GM13976 (cell line): ENCODE measurements at regions not wholly inside any gene's neighbourhood (a gene's known extent, or its start where the extent isn't known, plus 50 kb on each side); places are given as distances from the start of the nearest gene placed in this dataset.

ENCODE experiments used
- DNase-seq: peaks from one replicate; pipeline ENCODE4 v3.0.0; 2012; ENCODE audit warnings: low spot score
- CTCF ChIP-seq: IDR thresholded peaks from 2 replicates; pipeline ENCODE4 v1.5.1; 2012; ENCODE audit warnings: borderline replicate concordance, mild to moderate bottlenecking; ENCODE audit not compliant: insufficient read depth; ENCODE audit errors: extremely low read depth, missing control alignments, control extremely low read depth
- in situ Hi-C: fragments of 300-500 bp; cut with MboI; formaldehyde crosslinking; loops from one replicate; pipeline ENCODE4 v1.12.0; 2022; ENCODE audit warnings: low sequenced_read_pairs, mixed read lengths, inconsistent platforms; ENCODE audit not compliant: unreplicated experiment

- in situ Hi-C loops, result no loop called here
- TF ChIP-seq CTCF, result no peak
- DNase-seq, result no peak
These were observed 1852.2 kb downstream of the PCDH7 start for GRCh38 chr4:32572366-32572765.

- in situ Hi-C loops, result no loop called here
- no peak for TF ChIP-seq CTCF
- DNase-seq, result no peak
These were observed 1854.6 kb downstream of the PCDH7 start for GRCh38 chr4:32574803-32575202.

- no peak for DNase-seq
- in situ Hi-C loops, result no loop called here
These were observed 1868.9 kb downstream of the PCDH7 start for GRCh38 chr4:32589097-32589496.

GRCh38 chr4:32589853-32590252 lies 1869.7 kb downstream of the PCDH7 start:
- in situ Hi-C loops, result no loop called here
- no peak for TF ChIP-seq CTCF
- no peak for DNase-seq

More at GRCh38 chr4:32589097-32589496, 1868.9 kb downstream of the PCDH7 start:
- no peak for TF ChIP-seq CTCF

- in situ Hi-C loops, result no loop called here
These were observed 1877.2 kb downstream of the PCDH7 start for GRCh38 chr4:32597354-32597753.

GRCh38 chr4:32601848-32602247 lies 1881.7 kb downstream of the PCDH7 start:
- in situ Hi-C loops, result no loop called here

More at GRCh38 chr4:32597354-32597753, 1877.2 kb downstream of the PCDH7 start:
- TF ChIP-seq CTCF, result no peak
- no peak for DNase-seq

More at GRCh38 chr4:32601848-32602247, 1881.7 kb downstream of the PCDH7 start:
- no peak for TF ChIP-seq CTCF
- no peak for DNase-seq
